IMR-90 (cell line): ENCODE measurements at regions not wholly inside any gene's neighbourhood (a gene's known extent, or its start where the extent isn't known, plus 50 kb on each side); places are given as distances from the start of the nearest gene placed in this dataset.

Source experiments
- ATAC-seq: fragments of 200-7000 bp; cut with Tn5 transposase; 2 replicates; pipeline ENCODE4 v1.9.1; 2020; ENCODE audit warnings: low read depth, mild to moderate bottlenecking, moderate library complexity
- BruUV-seq: library from RNA; stranded (reverse); fragments of 400-500 nt; replicated peaks from 2 replicates; lab custom pipeline; 2021; lab: Mats Ljungman, UMichigan
- CTCF ChIA-PET: fragments of 300-600 bp; formaldehyde crosslinking; extraction: SDS; loops from one replicate; lab custom pipeline; 2021; ENCODE audit warnings: antibody characterized with exemption; lab: Yijun Ruan, JAX
- POLR2A ChIA-PET: fragments of 300-600 bp; sonication (Branson Sonifier 250); formaldehyde crosslinking; loops from one replicate; lab custom pipeline; 2022; ENCODE audit warnings: antibody characterized with exemption; ENCODE audit not compliant: unreplicated experiment; lab: Charles Lee
- DNase-seq: peaks from one replicate; pipeline ENCODE4 v3.0.0; 2013
- H2AFZ ChIP-seq: replicated peaks from 2 replicates; pipeline ENCODE3; 2013; ENCODE audit warnings: low read length, mild to moderate bottlenecking; ENCODE audit not compliant: poor library complexity
- H2AK5ac ChIP-seq: 2 replicates; pipeline ENCODE4 v1.6.1; 2013; ENCODE audit warnings: low read depth, low read length, inconsistent platforms
- H2AK9ac ChIP-seq: replicated peaks from 2 replicates; pipeline ENCODE3; 2013; ENCODE audit warnings: mild to moderate bottlenecking, low read depth, low read length, moderate library complexity; ENCODE audit not compliant: poor library complexity
- H2BK120ac ChIP-seq: 2 replicates; pipeline ENCODE4 v1.6.1; 2013; ENCODE audit warnings: low read depth, low read length, inconsistent platforms
- H2BK15ac ChIP-seq: 3 replicates; pipeline ENCODE4 v1.6.1; 2013; ENCODE audit warnings: low read depth, low read length, inconsistent platforms
- H2BK20ac ChIP-seq: 2 replicates; pipeline ENCODE4 v1.6.1; 2013; ENCODE audit warnings: low read depth, mild to moderate bottlenecking, inconsistent platforms, low read length, moderate library complexity
- H2BK5ac ChIP-seq: 2 replicates; pipeline ENCODE4 v1.6.1; 2013; ENCODE audit warnings: mild to moderate bottlenecking, low read depth, low read length, inconsistent platforms; ENCODE audit not compliant: poor library complexity, severe bottlenecking
- H3K14ac ChIP-seq: replicated peaks from 2 replicates; pipeline ENCODE4 v1.6.1; 2013; ENCODE audit warnings: low read depth, low read length, inconsistent platforms
- H3K18ac ChIP-seq: 2 replicates; pipeline ENCODE4 v1.6.1; 2013; ENCODE audit warnings: low read depth, low read length, control low read depth
- H3K23ac ChIP-seq: 2 replicates; pipeline ENCODE4 v1.6.1; 2013; ENCODE audit warnings: low read depth, low read length, inconsistent platforms
- H3K27ac ChIP-seq: 2 replicates; pipeline ENCODE4 v1.5.1; 2013; ENCODE audit warnings: mild to moderate bottlenecking, control low read depth, low read length; ENCODE audit not compliant: insufficient read depth
- H3K27me3 ChIP-seq: 2 replicates; pipeline ENCODE4 v1.6.1; 2013; ENCODE audit warnings: low read length; ENCODE audit not compliant: control insufficient read depth, insufficient read depth
- H3K36me3 ChIP-seq: 2 replicates; pipeline ENCODE4 v1.6.1; 2013; ENCODE audit warnings: low read length, mixed read lengths; ENCODE audit not compliant: control insufficient read depth, insufficient read depth
- H3K4ac ChIP-seq: 2 replicates; pipeline ENCODE4 v1.6.1; 2013; ENCODE audit warnings: low read depth, low read length, inconsistent platforms
- H3K4me1 ChIP-seq: 2 replicates; pipeline ENCODE4 v1.6.1; 2013; ENCODE audit warnings: low read length, mixed read lengths; ENCODE audit not compliant: control insufficient read depth, insufficient read depth
- H3K4me2 ChIP-seq: 2 replicates; pipeline ENCODE4 v1.6.1; 2013; ENCODE audit warnings: low read depth, mild to moderate bottlenecking, control low read depth, low read length, moderate library complexity
- H3K4me3 ChIP-seq: 2 replicates; pipeline ENCODE4 v1.5.1; 2013; ENCODE audit warnings: low read depth, mild to moderate bottlenecking, control low read depth, low read length, moderate library complexity; ENCODE audit not compliant: insufficient read depth
- H3K56ac ChIP-seq: 2 replicates; pipeline ENCODE4 v1.6.1; 2013; ENCODE audit warnings: low read length, inconsistent platforms; ENCODE audit not compliant: insufficient read depth; ENCODE audit errors: extremely low read depth
- H3K79me1 ChIP-seq, 2 experiments: 2 replicates each; pipeline ENCODE4 v1.6.1; 2013; ENCODE audit warnings: low read length in 2 of 2, inconsistent platforms in 1 of 2, low read depth in 1 of 2
- H3K9ac ChIP-seq: 2 replicates; pipeline ENCODE4 v1.6.1; 2013; ENCODE audit warnings: low read depth, low read length, control low read depth
- H3K9me1 ChIP-seq: 2 replicates; pipeline ENCODE4 v1.6.1; 2013; ENCODE audit warnings: low read length, inconsistent platforms; ENCODE audit not compliant: insufficient read depth
- H3K9me3 ChIP-seq: 2 replicates; pipeline ENCODE4 v1.6.1; 2013; ENCODE audit warnings: low read length; ENCODE audit not compliant: control insufficient read depth, insufficient read depth
- H4K20me1 ChIP-seq: 2 replicates; pipeline ENCODE4 v1.6.1; 2013; ENCODE audit warnings: low read length, inconsistent platforms; ENCODE audit not compliant: insufficient read depth
- H4K5ac ChIP-seq: 2 replicates; pipeline ENCODE4 v1.6.1; 2013; ENCODE audit warnings: mild to moderate bottlenecking, low read depth, low read length, control low read depth
- H4K8ac ChIP-seq, 2 experiments: 2 replicates each; pipeline ENCODE4 v1.6.1; 2013; ENCODE audit warnings: low read depth in 2 of 2, low read length in 2 of 2, control low read depth in 1 of 2, inconsistent platforms in 1 of 2
- H4K91ac ChIP-seq: 2 replicates; pipeline ENCODE4 v1.6.1; 2013; ENCODE audit warnings: low read depth, low read length, inconsistent platforms; ENCODE audit not compliant: insufficient read depth
- MAFK ChIP-seq: IDR thresholded peaks from 2 replicates; pipeline ENCODE4 v1.6.1; 2012; ENCODE audit warnings: low read depth, low read length, improper control_type of control experiment
- USF2 ChIP-seq: fragments of 150-350 bp; IDR thresholded peaks from 2 replicates; pipeline ENCODE4 v1.6.1; 2017; ENCODE audit warnings: mild to moderate bottlenecking, antibody characterized with exemption, low read length, low read depth
- WGBS, 2 experiments: methylation state at CpG; one replicate each; pipeline versions ENCODE4 v1.1.5 to v1.1.7; 2013; ENCODE audit warnings: missing lambda C conversion rate in 2 of 2; ENCODE audit not compliant: insufficient read length in 1 of 2; ENCODE audit errors: extremely low coverage in 2 of 2; 5-methylcytosine and 5-hydroxymethylcytosine counted together
- dilution Hi-C: fragments of 300-500 bp; cut with HindIII; formaldehyde crosslinking; loops from one replicate; pipeline ENCODE4 v1.14.3; 2018; ENCODE audit warnings: low sequenced_read_pairs; ENCODE audit not compliant: unreplicated experiment
- in situ Hi-C: fragments of 300-500 bp; cut with MboI; formaldehyde crosslinking; loops from 3 replicates; pipeline ENCODE4 v1.14.3; 2019; ENCODE audit warnings: low sequenced_read_pairs, inconsistent platforms, mixed read lengths
- intact Hi-C: fragments of 100-400 bp; cut with micrococcal nuclease; formaldehyde crosslinking; loops from 2 replicates; pipeline ENCODE4 v1.10.0; 2022

GRCh38 chr17:14933676-14934075 is 331.4 kb downstream of the PMP22 start:
- no TSS peak for BruUV-seq
- Histone ChIP-seq H3K23ac (no peak overlapping the region), H3K4me2 (no peak overlapping the region), H3K27me3 (peaks cover 19% of the 10 kb centered on the region), H2BK5ac (no peak overlapping the region), H4K91ac (no peak overlapping the region), H3K56ac (no peak overlapping the region), H3K4me1 (no peaks in the 10 kb centered on the region), H3K9me1 (no peaks in the 10 kb centered on the region), H3K9ac (no peak overlapping the region), H2AK9ac (no peak overlapping the region), H2BK120ac (no peak overlapping the region), H4K5ac (no peak overlapping the region), H2BK15ac (no peak overlapping the region), H2AFZ (no peak overlapping the region), H3K18ac (no peak overlapping the region), H3K36me3 (no peaks in the 10 kb centered on the region), H2BK20ac (no peak overlapping the region), H3K79me1 (no peaks in the 10 kb centered on the region), H4K8ac (no peak overlapping the region), H2AK5ac (no peak overlapping the region), H3K4ac (no peak overlapping the region), H3K9me3 (no peaks in the 10 kb centered on the region), H4K20me1 (no peaks in the 10 kb centered on the region), H3K27ac (no peak overlapping the region), H3K14ac (no peak overlapping the region), H3K4me3 (no peak overlapping the region)
- DNase-seq = no peak
- ChIA-PET CTCF (no interaction called here), POLR2A (no interaction called here)
- TF ChIP-seq USF2 (no peak), MAFK (no peak)
- WGBS, 2 experiments = 100% methylated on average over 2 of the region's 4 CpGs; no CpG with 5 or more reads in 1 of the 2 experiments
- no peak for ATAC-seq
- intact Hi-C loops (no loop called here), dilution Hi-C loops (no loop called here), in situ Hi-C loops (no loop called here)
